ENCODE measurements at regions not wholly inside any gene's neighbourhood (a gene's known extent, or its start where the extent isn't known, plus 50 kb on each side); places are given as distances from the start of the nearest gene placed in this dataset.

DNA sequence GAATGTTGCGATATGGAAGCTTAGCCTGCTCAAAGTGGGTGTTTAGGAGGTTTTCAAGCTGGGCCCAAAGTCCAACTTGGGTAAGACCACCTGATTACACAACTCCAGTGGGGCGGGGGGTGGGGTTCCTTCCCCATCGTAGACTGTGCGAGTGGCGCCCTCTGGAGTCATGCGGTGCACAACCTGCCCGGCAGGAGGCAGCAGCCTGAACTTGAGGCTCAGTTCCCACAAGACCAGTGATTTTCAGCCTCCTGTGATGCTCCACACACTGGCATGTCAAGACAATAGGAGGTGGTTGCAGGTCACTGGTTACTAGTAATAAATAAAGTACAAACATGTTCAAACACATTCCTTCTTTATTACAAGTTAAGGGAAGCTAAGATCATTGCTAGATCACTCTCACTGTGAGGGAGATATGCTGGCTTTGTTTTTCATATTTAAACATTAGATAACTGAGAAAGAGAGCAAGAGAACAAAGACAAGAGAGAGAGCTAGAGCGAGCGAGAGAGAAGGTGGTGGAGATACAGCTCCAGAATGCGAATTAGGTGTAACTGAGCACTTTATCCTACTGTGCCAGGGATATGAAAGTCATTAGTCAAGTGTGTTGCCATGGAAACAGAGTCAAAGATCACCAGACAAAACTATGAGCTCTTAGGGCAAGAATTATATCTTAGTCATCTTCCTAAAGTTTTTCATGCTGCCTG is 97.4 kb upstream of the BMPER start:
- DNase-seq = peak in 1 of 56 donors; percentile 12

DNA sequence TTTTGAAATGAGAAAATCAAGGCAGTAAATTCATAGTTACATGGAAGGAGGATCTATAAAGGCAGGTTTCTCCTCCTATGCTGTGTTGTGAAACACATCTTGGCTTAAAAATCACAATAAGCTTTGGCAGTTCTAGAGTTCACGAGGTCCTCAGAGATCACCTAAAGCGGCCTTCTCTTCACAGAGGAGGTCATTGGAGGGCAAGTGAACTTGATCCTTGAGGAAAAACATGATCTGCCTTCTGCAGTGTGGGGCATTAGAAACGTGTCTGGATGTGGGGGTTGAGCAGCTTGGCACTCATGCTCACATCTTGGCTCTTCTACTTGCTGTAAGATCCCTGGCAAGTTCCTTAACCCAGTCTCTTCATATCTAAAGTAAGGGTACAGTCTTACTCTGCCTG is 96.1 kb upstream of the BMPER start:
- DNase-seq = no peak

DNA sequence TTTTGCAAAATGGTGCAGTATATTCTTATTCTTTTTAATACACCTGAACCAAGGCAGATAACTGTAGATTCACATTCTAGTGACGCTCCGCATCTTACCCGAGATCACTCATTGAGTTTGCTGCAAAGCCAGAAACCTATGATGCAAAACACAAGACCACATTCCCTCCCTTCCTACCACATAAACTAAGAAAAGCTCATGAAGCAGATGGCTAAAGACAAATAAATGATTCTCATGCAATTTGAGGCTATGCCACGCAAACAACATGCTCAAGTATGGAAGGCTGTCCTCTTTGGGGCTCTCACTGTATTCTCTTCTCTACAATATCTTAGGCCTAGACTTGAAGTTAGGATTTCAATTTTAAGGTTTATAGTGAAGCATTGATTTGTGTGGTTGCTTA is 95.0 kb upstream of the BMPER start:
- DNase-seq = no peak

DNA sequence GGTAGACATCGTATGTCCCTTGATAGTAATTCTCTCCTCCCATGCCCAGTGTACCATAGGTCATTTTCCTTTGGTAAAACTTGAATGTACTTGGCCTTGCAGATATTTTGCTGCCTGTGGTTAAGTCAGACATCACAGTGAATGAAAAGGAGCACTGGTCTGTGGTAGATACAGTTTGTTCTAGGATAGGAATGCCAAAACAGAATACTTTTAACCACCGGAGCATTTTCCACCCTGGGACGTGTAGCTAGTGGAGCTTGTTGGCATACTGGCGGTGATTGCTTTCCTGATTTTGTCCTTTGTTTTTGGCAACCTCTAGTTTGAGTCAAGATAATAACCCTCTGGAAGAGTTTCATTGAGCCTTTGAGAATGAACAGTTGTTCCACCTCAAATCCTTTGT is 92.0 kb upstream of the BMPER start:
- no peak for DNase-seq

DNA sequence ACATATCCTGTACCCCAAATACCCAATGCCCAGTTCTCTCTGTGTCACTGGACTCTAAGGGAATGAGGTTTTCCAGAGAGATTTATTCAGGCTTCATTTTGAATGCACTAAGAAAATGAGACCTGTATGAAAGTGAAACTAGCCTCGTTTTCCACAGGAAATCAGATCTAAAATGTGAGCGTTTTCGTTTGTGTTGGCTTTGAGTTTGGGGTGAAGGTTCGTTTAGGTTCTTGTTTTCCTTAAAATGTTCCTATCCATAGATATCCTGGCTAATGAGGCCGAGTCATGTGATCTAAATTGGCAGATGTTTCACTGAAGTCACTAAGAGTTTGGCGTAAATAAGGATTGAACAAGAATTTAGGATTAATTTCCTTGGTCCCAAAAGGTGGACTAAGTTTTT is 90.9 kb upstream of the BMPER start:
- DNase-seq = no peak

DNA sequence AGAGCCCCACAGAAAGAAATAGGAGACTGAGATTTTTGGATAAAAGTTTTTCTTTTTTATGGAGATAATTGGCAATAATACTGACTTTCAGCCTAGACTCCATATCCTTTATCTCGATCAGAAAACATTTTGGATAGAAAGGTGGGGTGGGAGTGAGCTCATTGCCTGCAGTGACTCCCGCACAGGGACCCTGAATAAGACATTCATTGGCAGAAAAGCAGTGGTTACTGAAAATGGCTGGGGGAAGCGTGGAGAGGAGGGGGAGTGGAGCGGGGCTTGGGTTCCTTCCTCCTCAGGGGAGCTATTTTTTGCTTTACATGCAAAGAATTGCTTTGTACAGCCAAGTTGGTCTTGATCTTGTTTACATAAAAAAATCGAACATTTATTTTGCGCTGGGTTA is 90.4 kb upstream of the BMPER start:
- peak in 1 of 56 donors; percentile 3 for DNase-seq

DNA sequence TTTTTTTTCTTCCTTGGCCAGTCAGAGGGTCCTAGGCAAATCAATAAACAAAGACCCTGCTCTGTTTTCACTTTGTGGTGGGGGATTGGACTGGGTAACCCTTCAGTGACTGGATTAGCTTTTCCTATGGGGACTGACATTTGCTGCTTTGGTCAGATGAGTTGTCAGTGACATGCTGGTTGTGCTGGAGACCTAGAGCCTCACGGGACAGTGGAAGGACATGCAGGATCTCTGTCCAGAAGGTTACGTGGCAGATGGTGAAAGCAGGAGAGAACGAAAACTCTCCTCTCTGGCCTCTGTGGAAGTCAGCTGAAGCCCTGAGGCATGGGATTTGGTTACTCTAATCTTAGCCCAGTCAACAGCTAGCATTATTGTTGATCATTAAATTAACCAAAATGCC is 90.0 kb upstream of the BMPER start:
- DNase-seq = no peak

DNA sequence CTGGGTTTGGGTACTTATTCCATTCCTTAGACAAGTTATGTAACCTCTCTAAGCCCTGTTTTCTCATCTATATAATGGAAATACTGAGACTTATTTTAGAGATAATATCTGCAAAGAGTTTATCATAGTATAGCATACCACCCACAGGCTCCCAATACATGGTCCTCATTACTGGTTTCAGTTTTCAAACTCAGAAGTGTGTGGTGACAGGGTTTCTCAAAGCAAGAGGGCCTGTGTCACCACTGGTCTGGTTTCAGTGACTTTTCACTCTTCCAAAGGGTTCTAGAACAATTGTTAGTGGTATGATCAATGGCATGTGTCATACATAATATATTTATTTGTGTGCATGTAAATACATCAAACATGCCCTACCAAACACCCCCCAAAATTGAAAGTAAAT is 89.2 kb upstream of the BMPER start:
- no peak for DNase-seq

DNA sequence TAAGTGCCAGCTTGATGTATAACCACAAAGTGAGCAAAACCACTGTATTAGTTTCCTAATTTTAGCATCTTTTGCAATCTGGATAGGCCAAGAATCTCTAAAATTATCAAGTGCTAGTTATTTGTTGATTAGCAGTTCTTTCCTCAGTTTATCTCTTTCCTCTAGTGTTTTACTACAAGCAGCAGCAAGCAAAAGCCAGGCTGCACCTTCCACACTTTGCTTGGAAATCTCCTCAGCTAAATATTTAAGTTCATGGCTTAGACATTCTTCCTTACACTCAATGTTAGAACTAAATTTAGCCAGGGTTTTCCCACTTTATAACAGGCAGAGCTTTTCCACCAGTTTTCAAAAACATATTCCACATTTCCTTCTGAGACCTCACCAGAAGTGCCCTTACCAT is 85.7 kb upstream of the BMPER start:
- no peak for DNase-seq

DNA sequence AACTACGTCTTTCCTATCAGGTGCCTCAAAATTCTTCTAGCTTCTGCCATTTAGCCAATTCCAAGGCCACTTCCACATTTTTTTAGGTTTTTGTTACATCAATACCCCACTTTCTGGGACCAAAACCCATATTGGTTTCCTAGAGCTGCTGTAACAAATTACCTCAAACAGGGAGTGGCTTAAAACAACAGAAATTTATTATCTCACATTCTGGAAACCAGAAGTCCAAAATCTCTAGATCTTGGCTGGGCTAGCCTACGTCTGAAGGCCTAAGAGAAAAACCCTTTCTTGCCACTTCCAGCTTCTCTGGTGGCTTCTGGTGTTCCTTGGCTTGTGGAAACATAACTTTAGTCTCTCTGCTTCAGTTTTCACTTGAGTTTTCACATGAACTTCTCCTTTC is 85.1 kb upstream of the BMPER start:
- no peak for DNase-seq

DNA sequence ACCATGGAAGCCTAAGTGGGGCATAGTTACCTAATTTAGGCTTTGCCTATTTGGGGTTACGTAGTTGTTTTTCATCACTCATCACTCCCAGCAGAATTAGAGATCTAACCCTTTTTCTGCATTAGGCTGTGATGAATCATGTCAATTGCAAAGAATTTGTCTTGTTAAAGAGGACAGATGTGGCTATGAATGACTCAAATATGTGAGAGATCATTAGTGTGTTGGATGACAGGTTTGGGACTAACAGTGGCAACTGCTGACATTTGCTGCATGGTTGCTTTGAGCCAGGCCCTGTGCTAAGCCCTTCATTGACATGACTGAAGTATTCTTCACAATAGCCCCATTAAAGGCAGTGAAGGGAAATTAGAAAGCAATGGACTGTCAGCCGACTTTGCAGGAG is 83.4 kb upstream of the BMPER start:
- DNase-seq = no peak

DNA sequence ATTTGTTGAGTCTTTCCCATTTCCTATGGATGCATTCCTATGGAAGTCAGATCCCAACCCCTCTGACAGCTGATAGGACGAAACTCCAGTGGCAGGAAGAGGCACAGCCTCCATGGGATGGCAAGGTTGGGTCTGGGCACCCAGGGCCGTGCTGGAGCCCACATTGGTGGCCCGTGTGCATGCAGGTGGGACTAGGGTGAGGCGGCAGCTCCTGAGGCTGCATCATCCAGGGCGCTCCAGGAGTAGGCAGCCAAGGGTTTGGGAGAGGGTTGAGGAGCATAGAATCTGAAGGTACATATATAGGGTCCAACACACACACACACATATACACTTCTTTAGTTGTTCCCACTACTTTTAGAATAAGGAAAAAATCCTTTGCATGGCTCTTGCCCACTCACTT is 81.4 kb upstream of the BMPER start:
- DNase-seq = no peak

DNA sequence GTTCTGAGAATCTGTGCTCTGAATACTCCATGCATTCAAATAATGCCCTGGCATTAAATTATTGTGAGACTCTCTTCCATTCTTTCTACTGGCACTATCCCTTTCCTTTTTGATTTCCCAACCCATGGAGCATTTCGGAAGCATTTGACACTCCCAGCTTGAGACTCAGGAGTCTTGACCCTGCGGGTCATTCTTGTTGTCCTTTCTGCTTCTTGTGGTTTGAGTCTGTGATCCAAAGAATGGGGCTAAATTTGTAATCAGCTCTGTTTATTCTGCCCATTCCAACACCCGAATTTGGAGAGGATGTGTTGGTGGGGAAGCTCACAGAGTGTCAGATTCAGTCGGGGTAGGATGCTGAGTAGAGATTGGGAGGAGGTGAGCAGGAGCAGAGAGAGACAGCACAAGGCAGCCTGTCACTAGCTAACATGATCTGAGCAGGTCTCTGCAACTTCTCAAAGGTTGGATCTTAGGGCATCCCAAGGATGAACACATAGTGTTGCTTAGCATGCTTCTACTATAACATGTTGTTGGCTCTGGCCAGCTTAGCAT is 80.4 kb upstream of the BMPER start:
- DNase-seq = no peak

DNA sequence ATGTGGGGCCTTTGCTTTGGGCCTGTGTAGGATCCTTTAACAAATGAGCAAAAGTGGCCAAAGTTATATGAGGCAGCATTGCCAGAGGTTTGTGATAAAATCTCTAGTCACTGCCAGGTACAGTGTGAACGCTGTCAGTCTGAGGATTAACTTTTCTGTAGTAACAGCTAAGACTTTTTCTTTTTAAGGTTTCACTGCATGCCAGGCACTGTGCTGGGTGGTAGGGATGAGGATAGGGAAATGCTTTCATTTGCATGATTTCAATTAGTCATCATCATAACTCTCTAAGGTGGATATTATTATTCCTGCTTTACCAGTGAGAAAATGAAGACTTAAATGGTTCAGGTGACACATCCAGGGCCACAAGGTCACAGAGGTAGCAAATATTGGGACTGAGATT is 79.7 kb upstream of the BMPER start:
- DNase-seq = peak in 2 of 56 donors; percentile 4 to 13

DNA sequence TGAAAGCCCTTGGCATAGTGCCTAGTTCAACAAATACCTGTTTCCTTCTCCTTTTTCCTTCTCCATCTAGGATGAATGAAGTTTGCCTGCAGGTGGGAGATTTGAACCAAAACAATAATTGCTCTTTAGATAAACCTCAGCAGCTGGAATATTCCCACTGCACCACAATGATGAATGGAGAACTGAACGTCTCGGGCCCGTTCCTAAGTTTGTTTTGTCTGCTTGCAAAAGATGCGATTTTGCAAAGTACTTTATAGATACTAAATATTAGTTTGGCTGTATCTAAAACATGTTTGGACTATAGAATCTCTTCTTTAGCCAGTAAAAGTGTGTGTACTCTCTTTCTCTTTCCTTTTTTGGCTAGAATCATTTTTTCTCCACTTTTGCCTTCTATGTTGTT is 75.8 kb upstream of the BMPER start:
- no peak for DNase-seq

DNA sequence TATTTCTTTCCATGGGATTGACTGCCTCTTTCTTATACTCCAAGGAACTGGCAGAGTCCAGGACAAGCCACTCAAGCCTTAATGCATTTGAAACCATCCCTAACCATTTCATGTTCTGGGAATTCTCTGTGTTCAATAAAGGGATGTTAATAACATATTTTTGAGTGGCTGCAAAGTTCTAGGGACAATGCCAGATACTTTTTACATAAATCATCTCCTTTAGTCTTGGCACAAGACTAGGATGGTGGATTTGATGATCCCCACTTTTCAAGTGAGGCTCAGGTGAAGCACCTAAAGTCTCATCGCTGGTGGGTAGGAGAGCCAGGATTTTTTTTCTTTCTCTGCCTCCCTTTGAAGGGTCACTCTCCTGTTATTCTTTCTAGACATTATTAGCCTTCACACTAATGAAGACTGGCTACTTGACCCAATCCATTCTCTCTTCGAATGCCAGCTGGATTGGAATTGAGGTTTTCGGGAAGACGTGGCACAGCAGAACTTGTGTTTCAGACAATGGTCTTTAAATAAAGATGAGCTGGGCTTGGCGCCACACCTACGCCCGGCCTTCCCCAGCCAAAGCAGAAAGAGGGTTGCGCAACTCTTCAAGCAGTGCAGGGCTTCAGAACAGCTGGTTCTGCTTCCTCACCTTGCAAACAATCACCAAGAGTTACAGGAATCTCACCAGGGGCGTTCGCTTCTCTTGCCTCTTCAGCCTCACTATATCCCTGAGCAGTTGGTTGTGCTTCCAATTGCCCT is 73.8 kb upstream of the BMPER start:
- DNase-seq = no peak

DNA sequence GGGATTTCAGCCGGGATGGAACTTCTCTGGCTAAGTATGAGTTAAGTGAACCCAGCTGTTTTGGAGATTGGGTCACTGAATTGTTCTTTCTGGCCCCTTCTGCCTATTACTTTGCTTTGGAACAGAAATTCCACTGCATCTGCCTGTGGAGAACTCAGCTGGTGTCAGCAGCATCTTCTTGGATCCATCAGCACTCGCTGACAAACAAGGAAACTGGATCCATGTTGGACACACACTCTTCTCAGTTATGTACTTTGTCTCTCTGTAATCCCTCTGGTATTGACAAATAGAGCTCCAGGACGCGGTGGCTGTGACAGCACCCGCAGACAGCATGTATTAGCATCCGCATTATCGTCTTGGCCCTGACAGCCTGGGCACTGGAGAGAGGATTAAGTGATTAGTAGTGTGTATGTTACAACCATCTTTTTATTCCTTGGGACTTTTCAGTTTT is 73.0 kb upstream of the BMPER start:
- DNase-seq = no peak

DNA sequence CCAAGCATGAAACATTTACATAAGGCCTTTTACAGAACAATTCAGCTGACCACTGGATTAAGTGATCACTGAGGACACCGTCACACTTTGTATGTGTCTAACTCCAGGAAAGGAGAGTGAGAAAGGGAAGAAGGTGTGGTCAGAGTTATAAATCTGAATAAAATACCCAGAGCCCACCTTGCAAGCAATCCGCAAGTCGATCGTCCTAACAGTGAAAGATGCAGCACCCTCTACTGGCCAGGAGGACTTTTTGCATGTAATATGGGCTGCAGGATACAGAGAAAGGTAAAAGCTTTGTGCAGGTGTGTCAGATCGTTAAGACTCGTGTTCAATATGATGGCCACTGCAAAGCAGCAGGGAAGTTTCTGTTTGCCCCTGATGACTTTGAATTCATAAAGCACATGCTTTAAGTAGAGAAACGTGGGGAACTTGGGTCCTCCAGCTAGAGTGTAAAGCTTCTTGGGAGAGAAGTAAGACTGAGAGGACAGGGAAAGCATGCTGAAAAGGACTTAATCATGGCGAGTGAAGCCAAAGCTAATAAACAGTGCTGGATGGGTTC is 68.5 kb upstream of the BMPER start:
- DNase-seq = no peak

DNA sequence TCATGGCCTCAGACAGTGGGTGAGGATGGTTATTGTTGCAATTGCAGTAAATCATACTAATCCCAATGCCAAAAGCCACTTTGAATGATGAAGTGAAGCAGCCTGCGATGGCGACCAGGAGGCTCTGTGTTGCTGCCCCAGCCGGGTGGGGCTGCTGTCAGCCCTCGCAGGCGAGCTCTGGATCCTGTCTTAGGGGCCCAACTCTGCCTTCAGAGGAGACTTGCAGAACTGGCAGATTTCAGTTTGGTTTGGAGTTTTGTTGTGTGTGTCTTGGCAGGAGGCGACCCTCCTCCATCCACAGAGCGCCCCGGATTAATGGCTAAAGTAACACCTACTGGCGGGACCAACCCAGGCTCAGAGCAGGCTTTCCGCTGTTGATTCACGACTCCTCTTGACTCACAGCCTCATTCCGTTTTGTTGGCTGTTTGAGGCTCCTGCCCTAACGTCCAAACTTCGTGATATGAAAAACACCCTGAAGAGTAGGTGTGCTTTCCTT is 67.9 kb upstream of the BMPER start:
- no peak for DNase-seq

DNA sequence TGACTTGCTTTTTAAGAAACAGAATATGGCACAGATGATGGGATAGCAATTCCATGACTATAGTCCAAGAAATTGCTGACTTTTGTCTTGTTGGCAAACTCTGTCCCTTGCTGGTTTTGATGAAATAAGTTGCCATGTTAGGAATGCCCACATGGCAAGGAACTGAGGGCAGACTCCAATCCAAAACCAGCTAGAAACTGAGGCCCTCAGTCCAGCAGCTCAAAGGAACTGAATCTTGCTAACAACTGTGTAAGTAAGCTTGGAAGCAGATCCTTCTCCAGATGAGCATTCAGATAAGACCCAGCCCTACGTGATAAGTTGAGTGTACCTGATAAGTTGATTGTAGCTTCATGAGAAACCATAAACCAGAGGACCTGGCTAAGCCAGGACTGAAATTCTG is 64.3 kb upstream of the BMPER start:
- DNase-seq = no peak

DNA sequence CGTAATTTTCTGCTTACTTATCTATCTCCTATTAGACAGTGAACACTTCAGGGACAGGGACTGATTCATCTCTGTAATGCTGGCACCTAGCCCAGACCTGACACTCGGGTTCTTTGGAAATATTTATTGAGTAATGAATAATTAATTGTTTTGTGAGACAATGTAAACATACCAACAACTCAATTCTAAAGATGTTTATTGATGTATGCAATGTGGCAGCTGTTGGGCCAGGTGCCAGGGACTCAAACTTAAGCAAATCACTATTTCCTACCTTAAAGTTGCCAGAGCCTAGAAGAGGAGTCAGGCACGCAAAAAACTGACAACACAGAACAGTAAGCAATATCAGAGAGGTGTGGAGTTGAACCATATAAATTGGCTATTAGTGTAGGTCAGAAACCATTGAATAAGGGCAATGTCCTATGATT is 63.6 kb upstream of the BMPER start:
- DNase-seq = peak in 1 of 56 donors; percentile 31

DNA sequence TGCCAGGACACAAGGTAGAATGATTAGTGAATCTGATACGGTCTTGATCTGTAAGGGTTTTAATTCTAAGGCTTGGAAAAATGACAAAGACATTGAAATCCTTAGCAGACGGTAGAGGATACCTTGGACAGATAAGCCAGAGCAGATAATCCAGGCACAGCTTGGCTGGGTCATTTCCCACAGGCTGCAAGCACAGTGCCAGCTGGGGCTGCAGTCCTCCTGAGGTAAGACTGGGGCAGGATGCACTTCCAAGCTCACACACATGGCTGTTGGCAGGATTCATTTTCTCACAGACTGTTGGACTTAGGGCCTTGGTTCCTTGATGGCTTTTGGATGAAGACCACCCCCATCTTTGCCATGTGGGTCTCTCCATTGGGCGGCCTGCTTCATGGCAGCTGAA is 63.2 kb upstream of the BMPER start:
- DNase-seq = no peak
